Testis (tissue), 2 donors: ENCODE measurements at regions not wholly inside any gene's neighbourhood (a gene's known extent, or its start where the extent isn't known, plus 50 kb on each side); places are given as distances from the start of the nearest gene placed in this dataset.

Experiments
- DNase-seq: peaks from one replicate; pipeline ENCODE4 v3.0.0-alpha.2; 2019
- H3K27ac ChIP-seq, 2 donors: fragments of 200-600 bp; sonication (generic); one replicate each; pipeline ENCODE4 v1.5.1; 2019
- H3K27me3 ChIP-seq: fragments of 200-600 bp; sonication (generic); one replicate; pipeline ENCODE4 v1.5.1; 2019
- H3K36me3 ChIP-seq: fragments of 200-600 bp; sonication (generic); one replicate; pipeline ENCODE4 v1.5.1; 2017; ENCODE audit warnings: low read depth; ENCODE audit errors: missing control alignments
- H3K4me1 ChIP-seq: fragments of 200-600 bp; sonication (generic); one replicate; pipeline ENCODE4 v1.5.1; 2019
- H3K4me3 ChIP-seq, 2 donors: fragments of 200-600 bp; sonication (generic); one replicate each; pipeline ENCODE4 v1.5.1; 2017 to 2019
- H3K9me3 ChIP-seq: fragments of 200-600 bp; sonication (generic); one replicate; pipeline ENCODE4 v1.5.1; 2017
- POLR2A ChIP-seq: fragments of 450-650 bp; IDR thresholded peaks from one replicate; pipeline ENCODE4 v1.6.1; 2017; ENCODE audit warnings: antibody characterized with exemption, mild to moderate bottlenecking, moderate library complexity
- WGBS, 2 donors: methylation state at CpG; one replicate each; pipeline ENCODE4 v1.1.5; 2018; 5-methylcytosine and 5-hydroxymethylcytosine counted together
- intact Hi-C: fragments of 100-400 bp; cut with DNase I; formaldehyde crosslinking; loops from one replicate; pipeline ENCODE4 v1.15.1; 2023; ENCODE audit warnings: low total_unique reads
- TF ChIP-seq, protein P1 (sequence below), 3 experiments: fragments of 450-650 bp in 2 of 3; fragments of 200-600 bp in 1 of 3; sonication (generic) in 1 of 3; IDR thresholded peaks; one replicate each; pipeline ENCODE4 v1.5.1; 2016 to 2019; ENCODE audit warnings: antibody characterized with exemption in 3 of 3, mild to moderate bottlenecking in 2 of 3, moderate library complexity in 1 of 3

DNA sequence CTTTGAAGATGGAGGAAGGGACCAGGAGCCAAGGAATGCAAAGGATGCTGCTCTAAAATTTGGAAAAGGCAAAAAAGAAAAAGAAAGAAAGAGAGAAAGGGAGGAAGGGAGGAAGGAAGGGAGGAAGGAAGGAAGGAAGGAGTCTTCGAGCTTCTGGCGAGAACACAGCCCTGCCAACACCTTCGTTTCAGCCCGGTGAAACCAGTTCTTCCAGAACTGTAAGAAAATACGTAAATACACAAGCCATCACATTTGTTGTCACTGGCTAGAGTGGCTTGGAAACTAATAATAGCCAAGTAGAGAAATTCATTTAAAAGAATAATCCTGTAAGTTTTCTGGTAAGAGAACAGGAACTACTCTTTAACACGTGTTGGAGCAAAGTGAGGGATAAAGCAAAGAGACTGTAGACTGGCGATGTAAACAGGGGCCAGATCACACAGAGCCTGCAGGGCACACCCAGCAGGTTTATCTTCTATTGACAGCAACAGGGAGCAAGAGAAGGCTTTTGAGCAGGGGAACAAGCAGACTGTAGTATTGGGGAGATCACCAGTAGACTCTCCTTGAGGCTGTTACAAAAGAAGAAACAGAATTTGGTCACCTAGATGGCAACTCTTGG, 188.7 kb upstream of the MPHOSPH6 start:
- intact Hi-C loops, result no loop called here
- H3K27me3 ChIP-seq, result no peaks in the 10 kb centered on the region
- no peaks in the 10 kb centered on the region for H3K4me1 ChIP-seq
- TF ChIP-seq POLR2A, result no peak
- TF ChIP-seq, protein P1, sequence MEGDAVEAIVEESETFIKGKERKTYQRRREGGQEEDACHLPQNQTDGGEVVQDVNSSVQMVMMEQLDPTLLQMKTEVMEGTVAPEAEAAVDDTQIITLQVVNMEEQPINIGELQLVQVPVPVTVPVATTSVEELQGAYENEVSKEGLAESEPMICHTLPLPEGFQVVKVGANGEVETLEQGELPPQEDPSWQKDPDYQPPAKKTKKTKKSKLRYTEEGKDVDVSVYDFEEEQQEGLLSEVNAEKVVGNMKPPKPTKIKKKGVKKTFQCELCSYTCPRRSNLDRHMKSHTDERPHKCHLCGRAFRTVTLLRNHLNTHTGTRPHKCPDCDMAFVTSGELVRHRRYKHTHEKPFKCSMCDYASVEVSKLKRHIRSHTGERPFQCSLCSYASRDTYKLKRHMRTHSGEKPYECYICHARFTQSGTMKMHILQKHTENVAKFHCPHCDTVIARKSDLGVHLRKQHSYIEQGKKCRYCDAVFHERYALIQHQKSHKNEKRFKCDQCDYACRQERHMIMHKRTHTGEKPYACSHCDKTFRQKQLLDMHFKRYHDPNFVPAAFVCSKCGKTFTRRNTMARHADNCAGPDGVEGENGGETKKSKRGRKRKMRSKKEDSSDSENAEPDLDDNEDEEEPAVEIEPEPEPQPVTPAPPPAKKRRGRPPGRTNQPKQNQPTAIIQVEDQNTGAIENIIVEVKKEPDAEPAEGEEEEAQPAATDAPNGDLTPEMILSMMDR (IDR thresholded peaks at IDR 0.05), result no peak
- WGBS, 2 donors, result 86 to 92% methylated on average over 7 of the region's 7 CpGs
- no peak overlapping the region for H3K4me3 ChIP-seq
- no peak overlapping the region for H3K27ac ChIP-seq
- no peaks in the 10 kb centered on the region for H3K9me3 ChIP-seq
- H3K36me3 ChIP-seq, result no peaks in the 10 kb centered on the region
- no peak for DNase-seq

DNA sequence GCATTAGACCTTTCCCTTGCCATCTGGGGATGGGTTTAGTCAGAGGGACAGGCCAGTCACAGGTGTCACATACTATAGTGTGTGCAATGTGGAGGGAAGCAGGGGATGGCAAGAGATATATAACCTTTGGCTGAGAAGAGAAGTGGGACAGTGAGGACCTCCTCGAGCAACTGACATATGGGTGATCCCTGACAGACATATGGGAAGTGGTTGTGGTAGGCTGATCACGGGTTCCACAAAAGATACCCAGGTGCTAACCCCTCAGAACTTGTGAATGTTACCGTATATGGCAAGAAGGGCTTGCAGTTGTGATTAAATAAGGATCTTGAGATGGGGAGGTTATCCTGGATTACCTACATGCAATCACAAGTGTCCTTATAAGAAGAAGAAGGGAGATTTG, 188.1 kb upstream of the MPHOSPH6 start:
- WGBS, 2 donors, result 72 to 89% methylated on average over 3 of the region's 3 CpGs
- no peaks in the 10 kb centered on the region for H3K9me3 ChIP-seq
- no peak for TF ChIP-seq POLR2A
- TF ChIP-seq, protein P1 (IDR thresholded peaks at IDR 0.05), result no peak

DNA sequence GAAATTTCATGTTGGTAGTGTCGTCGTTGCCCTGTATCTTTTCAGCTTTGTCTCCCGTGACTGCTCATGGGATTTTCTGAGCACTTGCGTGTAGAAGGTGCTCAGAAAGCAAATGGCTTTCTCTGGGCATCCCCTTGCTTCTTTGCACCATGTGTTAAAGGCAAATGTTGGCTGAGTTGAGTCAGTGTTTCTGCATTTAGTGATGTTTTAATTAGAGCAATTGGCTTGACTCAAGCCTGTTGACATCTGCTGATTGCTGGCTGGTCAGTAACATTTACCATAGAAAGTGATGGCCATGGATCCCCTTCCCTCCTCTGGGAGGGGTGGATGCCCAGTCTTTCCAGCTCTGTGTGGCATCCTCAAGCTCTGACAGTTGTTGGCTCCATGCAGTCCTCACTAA, 187.2 kb upstream of the MPHOSPH6 start:
- Histone ChIP-seq H3K36me3 (no peaks in the 10 kb centered on the region), H3K9me3 (no peaks in the 10 kb centered on the region), H3K4me1 (no peaks in the 10 kb centered on the region), H3K27me3 (no peaks in the 10 kb centered on the region), H3K27ac (no peak overlapping the region), H3K4me3 (no peak overlapping the region)
- intact Hi-C loops, result no loop called here
- 81 to 96% methylated on average over 4 of the region's 4 CpGs for WGBS, 2 donors
- no peak for DNase-seq
- no peak for TF ChIP-seq POLR2A
- TF ChIP-seq, protein P1 (IDR thresholded peaks at IDR 0.05), result no peak

More for the DNA sequence above, 188.1 kb upstream of the MPHOSPH6 start:
- intact Hi-C loops, result no loop called here
- no peaks in the 10 kb centered on the region for H3K36me3 ChIP-seq
- DNase-seq, result no peak
- H3K4me3 ChIP-seq, result no peak overlapping the region
- H3K27ac ChIP-seq, result no peak overlapping the region
- H3K4me1 ChIP-seq, result no peaks in the 10 kb centered on the region
- no peaks in the 10 kb centered on the region for H3K27me3 ChIP-seq

DNA sequence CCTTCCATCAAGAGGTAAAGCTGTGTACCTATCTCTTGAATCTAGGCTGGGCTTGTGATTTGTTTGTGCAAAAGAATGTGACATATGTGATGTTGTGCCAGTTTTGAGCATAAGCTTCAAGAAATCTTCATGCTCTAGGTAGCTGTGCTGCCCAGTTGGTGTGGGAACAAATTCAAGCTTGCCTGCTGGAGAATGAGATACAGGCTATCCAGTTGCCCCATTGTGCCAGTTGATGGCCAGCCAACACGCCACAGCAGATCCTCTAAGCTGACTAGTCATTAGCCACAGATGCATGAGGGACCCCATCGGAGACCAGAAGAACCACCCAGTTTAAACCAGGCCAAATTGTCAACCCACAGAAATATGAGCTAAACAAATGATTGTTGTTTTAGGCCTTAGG, 180.5 kb upstream of the MPHOSPH6 start:
- TF ChIP-seq, protein P1 (IDR thresholded peaks at IDR 0.05), result no peak
- no peak for TF ChIP-seq POLR2A
- 88 to 97% methylated on average over 2 of the region's 2 CpGs for WGBS, 2 donors
- no peaks in the 10 kb centered on the region for H3K36me3 ChIP-seq

DNA sequence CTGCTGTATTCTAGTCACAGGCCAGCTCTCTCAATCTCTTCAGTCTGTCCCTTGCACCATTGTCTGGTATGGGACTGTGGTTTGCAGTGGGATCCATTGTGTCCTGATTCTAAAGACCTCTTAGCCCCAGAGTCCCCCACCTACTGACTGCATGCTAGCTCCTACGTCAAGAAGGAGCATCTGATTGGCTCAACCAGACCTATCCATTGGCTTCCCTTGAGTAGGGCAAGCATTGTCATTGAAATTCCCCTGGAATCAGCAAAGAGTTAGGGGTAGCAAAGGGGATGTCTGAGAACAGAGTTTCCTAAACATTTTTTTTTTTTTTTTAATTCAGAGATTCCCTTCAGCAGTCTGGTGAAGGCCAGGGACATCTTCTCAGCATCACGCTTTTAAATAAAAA, 175.3 kb upstream of the MPHOSPH6 start:
- Histone ChIP-seq H3K27ac (no peak overlapping the region), H3K36me3 (no peaks in the 10 kb centered on the region), H3K4me1 (no peaks in the 10 kb centered on the region), H3K4me3 (no peak overlapping the region), H3K9me3 (no peaks in the 10 kb centered on the region), H3K27me3 (no peaks in the 10 kb centered on the region)
- intact Hi-C loops, result no loop called here
- TF ChIP-seq, protein P1 (IDR thresholded peaks at IDR 0.05), result no peak
- TF ChIP-seq POLR2A, result no peak
- DNase-seq, result no peak
- WGBS, 2 donors, result 86 to 99% methylated on average over 2 of the region's 2 CpGs

More for the DNA sequence above, 180.5 kb upstream of the MPHOSPH6 start:
- H3K9me3 ChIP-seq, result no peaks in the 10 kb centered on the region
- H3K4me3 ChIP-seq, result no peak overlapping the region
- H3K4me1 ChIP-seq, result no peaks in the 10 kb centered on the region
- no peaks in the 10 kb centered on the region for H3K27me3 ChIP-seq
- no peak for DNase-seq
- intact Hi-C loops, result no loop called here
- H3K27ac ChIP-seq, result no peak overlapping the region
